ENCODE measurements at regions not wholly inside any gene's neighbourhood (a gene's known extent, or its start where the extent isn't known, plus 50 kb on each side); places are given as distances from the start of the nearest gene placed in this dataset.

GRCh38 chr13:80196756-80197155 lies 144.2 kb downstream of the SPRY2 start:
- no peak for TF ChIP-seq CTCF (conservative IDR thresholded peaks at IDR 0.05; ENCODE audit: low read depth, low read length)
- no peak for TF ChIP-seq MXI1 (IDR thresholded peaks at IDR 0.05; ENCODE audit: borderline replicate concordance, low read depth, low read length)
- no peak for TF ChIP-seq USF2 (IDR thresholded peaks at IDR 0.05; ENCODE audit: low read depth, low read length)
- no peak for TF ChIP-seq RFX5 (IDR thresholded peaks at IDR 0.05; ENCODE audit: low read depth, low read length)
- TF ChIP-seq MAZ (IDR thresholded peaks at IDR 0.05; ENCODE audit: borderline replicate concordance, low read depth, low read length), result no peak
- TF ChIP-seq RAD21 (IDR thresholded peaks at IDR 0.05; ENCODE audit: low read length), result no peak

Data from IMR-90 (cell line).